GDM1 (cell line): ENCODE measurements at regions not wholly inside any gene's neighbourhood (a gene's known extent, or its start where the extent isn't known, plus 50 kb on each side); places are given as distances from the start of the nearest gene placed in this dataset.
"Not testable (repeated sequence)": the region's sequence is repeated elsewhere in the genome, so short reads cannot be mapped to it uniquely, and the experiment has no call there.

Experiments used
- DNase-seq: peaks from one replicate; lab custom pipeline; 2025; lab: John Stamatoyannopoulos, UW

- DNase-seq: no peak
Measured at GRCh38 chr6:22147921-22148776, 148.7 kb downstream of the PRL start.

- DNase-seq: no peak
Measured at GRCh38 chr6:22149096-22149495, 147.7 kb downstream of the PRL start.

- no peak for DNase-seq
Measured at GRCh38 chr6:22149501-22150367, 147.1 kb downstream of the PRL start.

GRCh38 chr6:22150368-22151035 is 146.3 kb downstream of the PRL start:
- DNase-seq: no peak

- no peak for DNase-seq
Measured at GRCh38 chr6:22151892-22152291, 144.9 kb downstream of the PRL start.

GRCh38 chr6:22152841-22153240 is 144.0 kb downstream of the PRL start:
- no peak for DNase-seq

GRCh38 chr6:22153384-22154158 is 143.3 kb downstream of the PRL start:
- peak; percentile 36 for DNase-seq

- DNase-seq: no peak
Measured at GRCh38 chr6:22155551-22155950, 141.3 kb downstream of the PRL start.

- DNase-seq: no peak
Measured at GRCh38 chr6:22157233-22157632, 139.6 kb downstream of the PRL start.

- no peak for DNase-seq
Measured at GRCh38 chr6:22164236-22164635, 132.6 kb downstream of the PRL start.

- DNase-seq: not testable (repeated sequence)
Measured at GRCh38 chr6:22171006-22171405, 125.8 kb downstream of the PRL start.

- not testable (repeated sequence) for DNase-seq
Measured at GRCh38 chr6:22171885-22172284, 125.0 kb downstream of the PRL start.

GRCh38 chr6:22173311-22173710 is 123.5 kb downstream of the PRL start:
- no peak for DNase-seq

- not testable (repeated sequence) for DNase-seq
Measured at GRCh38 chr6:22180250-22180649, 116.6 kb downstream of the PRL start.

- no peak for DNase-seq
Measured at GRCh38 chr6:22184371-22184770, 112.5 kb downstream of the PRL start.

- no peak for DNase-seq
Measured at GRCh38 chr6:22189946-22190345, 106.9 kb downstream of the PRL start.

GRCh38 chr6:22194188-22194921 is 102.5 kb downstream of the PRL start:
- peak; percentile 0 for DNase-seq

- no peak for DNase-seq
Measured at GRCh38 chr6:22199771-22200170, 97.1 kb downstream of the PRL start.

- no peak for DNase-seq
Measured at GRCh38 chr6:22204153-22204552, 92.7 kb downstream of the PRL start.

- DNase-seq: no peak
Measured at GRCh38 chr6:22205266-22205665, 91.6 kb downstream of the PRL start.

- DNase-seq: no peak
Measured at GRCh38 chr6:22206106-22206505, 90.7 kb downstream of the PRL start.
